B cell (primary cell): ENCODE measurements at regions not wholly inside any gene's neighbourhood (a gene's known extent, or its start where the extent isn't known, plus 50 kb on each side); places are given as distances from the start of the nearest gene placed in this dataset.

Source experiments
- CTCF ChIP-seq: fragments of 200-600 bp; IDR thresholded peaks from one replicate; pipeline ENCODE4 v1.8.0; 2022; ENCODE audit warnings: antibody characterized with exemption, mild to moderate bottlenecking
- EZH2 ChIP-seq: IDR thresholded peaks from 2 replicates; pipeline ENCODE4 v1.6.1; 2012; ENCODE audit warnings: borderline replicate concordance, low read depth, mild to moderate bottlenecking, moderate library complexity, low read length; ENCODE audit not compliant: insufficient read depth, poor library complexity, severe bottlenecking

DNA sequence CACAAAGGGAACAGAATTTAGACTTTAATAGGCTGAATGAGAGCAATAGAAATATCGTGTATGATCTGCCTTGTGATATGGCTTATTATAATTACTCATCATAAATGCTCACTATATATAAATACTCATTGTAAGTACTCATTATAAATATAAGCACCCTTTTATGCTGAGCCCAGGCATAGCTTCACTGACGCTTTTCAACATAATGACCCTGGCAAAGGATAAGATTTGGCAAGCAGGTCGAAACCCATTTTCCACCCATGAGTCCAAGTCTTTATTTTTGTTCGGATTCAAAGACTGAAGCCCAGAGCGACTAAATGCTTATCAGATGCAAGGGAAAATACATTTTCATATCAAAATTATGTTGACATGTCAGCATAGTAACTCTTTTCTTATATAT is 500.4 kb downstream of the SLC4A3 start:
- TF ChIP-seq CTCF (no peak), EZH2 (no peak)
